GM23338 (cell line): ENCODE measurements at regions not wholly inside any gene's neighbourhood (a gene's known extent, or its start where the extent isn't known, plus 50 kb on each side); places are given as distances from the start of the nearest gene placed in this dataset.

ENCODE experiments used
- ATAC-seq: fragments of 200-7000 bp; cut with Tn5 transposase; 3 replicates; pipeline ENCODE4 v1.9.1; 2020
- DNase-seq: peaks from one replicate; pipeline ENCODE4 v3.0.0-alpha.2; 2015; ENCODE audit warnings: low spot score
- H2AFZ ChIP-seq: fragments of 200-600 bp; sonication (generic); 2 replicates; pipeline ENCODE4 v1.8.0; 2016; ENCODE audit warnings: antibody characterized with exemption, mild to moderate bottlenecking, moderate library complexity
- H3F3A ChIP-seq: fragments of 200-600 bp; sonication (generic); replicated peaks from 2 replicates; pipeline ENCODE4 v1.8.0; 2017; ENCODE audit warnings: antibody characterized with exemption, mixed run types, low read depth
- H3K27ac ChIP-seq: fragments of 200-600 bp; sonication (generic); 2 replicates; pipeline ENCODE4 v1.6.1; 2016; ENCODE audit warnings: low read depth
- H3K27me3 ChIP-seq: fragments of 200-600 bp; sonication (generic); 2 replicates; pipeline ENCODE4 v1.8.0; 2016; ENCODE audit warnings: mild to moderate bottlenecking, mixed run types, moderate library complexity; ENCODE audit not compliant: insufficient read depth
- H3K36me3 ChIP-seq: fragments of 200-600 bp; sonication (generic); 2 replicates; pipeline ENCODE4 v1.8.0; 2016; ENCODE audit warnings: mild to moderate bottlenecking; ENCODE audit not compliant: insufficient read depth
- H3K4me1 ChIP-seq: fragments of 200-600 bp; sonication (generic); 2 replicates; pipeline ENCODE4 v1.8.0; 2016; ENCODE audit warnings: mild to moderate bottlenecking, moderate library complexity; ENCODE audit not compliant: insufficient read depth
- H3K4me2 ChIP-seq: fragments of 200-600 bp; sonication (generic); 2 replicates; pipeline ENCODE4 v1.7.1; 2017; ENCODE audit warnings: mixed run types
- H3K4me3 ChIP-seq: fragments of 200-600 bp; sonication (generic); 2 replicates; pipeline ENCODE4 v1.6.1; 2016; ENCODE audit warnings: mixed run types
- H3K79me2 ChIP-seq: fragments of 200-600 bp; sonication (generic); replicated peaks from 2 replicates; pipeline ENCODE4 v1.8.0; 2017; ENCODE audit warnings: mild to moderate bottlenecking; ENCODE audit not compliant: insufficient read depth
- H3K9me2 ChIP-seq: fragments of 200-600 bp; sonication (generic); 2 replicates; pipeline ENCODE4 v1.8.0; 2017; ENCODE audit not compliant: insufficient read depth
- H4K20me1 ChIP-seq: fragments of 200-600 bp; sonication (generic); replicated peaks from 2 replicates; pipeline ENCODE4 v1.8.0; 2017; ENCODE audit warnings: mild to moderate bottlenecking; ENCODE audit not compliant: insufficient read depth
- H3K27ac Mint-ChIP-seq: 2 replicates; pipeline ENCODE4 v1.8.0; 2020; ENCODE audit warnings: inconsistent platforms, mild to moderate bottlenecking, moderate library complexity, mixed read lengths
- H3K27me3 Mint-ChIP-seq: 3 replicates; pipeline ENCODE4 v1.8.0; 2022; ENCODE audit warnings: low read depth, mild to moderate bottlenecking, moderate library complexity, mixed read lengths, inconsistent platforms; ENCODE audit not compliant: insufficient read depth, poor library complexity
- H3K36me3 Mint-ChIP-seq: 3 replicates; pipeline ENCODE4 v1.8.0; 2021; ENCODE audit warnings: low read depth, mild to moderate bottlenecking, inconsistent platforms, moderate library complexity, mixed read lengths
- H3K4me1 Mint-ChIP-seq: 3 replicates; pipeline ENCODE4 v1.8.0; 2020; ENCODE audit warnings: mild to moderate bottlenecking, inconsistent platforms, mixed read lengths
- H3K4me3 Mint-ChIP-seq: 3 replicates; pipeline ENCODE4 v1.8.0; 2021; ENCODE audit warnings: moderate library complexity, mild to moderate bottlenecking, inconsistent platforms, mixed read lengths
- H3K9me3 Mint-ChIP-seq: 3 replicates; pipeline ENCODE4 v1.8.0; 2020; ENCODE audit warnings: moderate library complexity, mild to moderate bottlenecking, inconsistent platforms, mixed read lengths
- CREB1 ChIP-seq: fragments of 250-450 bp; sonication (Bioruptor Pico); IDR thresholded peaks from 2 replicates; pipeline ENCODE4 v1.5.0; 2020; ENCODE audit warnings: low read depth, mild to moderate bottlenecking, moderate library complexity
- JUNB ChIP-seq: IDR thresholded peaks from one replicate; pipeline ENCODE4 v1.6.1; 2016; ENCODE audit warnings: antibody characterized with exemption; ENCODE audit not compliant: unreplicated experiment
- NANOG ChIP-seq: IDR thresholded peaks from 2 replicates; pipeline ENCODE4 v1.6.1; 2016; ENCODE audit warnings: antibody characterized with exemption, borderline replicate concordance
- STAT1 ChIP-seq: IDR thresholded peaks from one replicate; pipeline ENCODE4 v1.6.1; 2016; ENCODE audit warnings: antibody characterized with exemption; ENCODE audit not compliant: unreplicated experiment
- ZNF114 ChIP-seq: fragments of 250-450 bp; sonication (Bioruptor Pico); IDR thresholded peaks from 2 replicates; pipeline ENCODE4 v1.5.0; 2020; ENCODE audit warnings: mild to moderate bottlenecking, moderate library complexity
- ZNF331 ChIP-seq: fragments of 250-450 bp; sonication (Bioruptor Pico); IDR thresholded peaks from 2 replicates; pipeline ENCODE4 v1.5.0; 2020; ENCODE audit warnings: low read depth, mild to moderate bottlenecking, moderate library complexity
- TF ChIP-seq, protein P1 (sequence below), 2 experiments: fragments of 200-600 bp in 1 of 2; sonication (generic) in 1 of 2; conservative IDR thresholded peaks; 2 replicates each; pipeline versions ENCODE4 v1.5.1 to v1.6.1; 2016 to 2017; ENCODE audit warnings: antibody characterized with exemption in 2 of 2, low read depth in 2 of 2, mild to moderate bottlenecking in 2 of 2, moderate library complexity in 1 of 2
- TF ChIP-seq, protein P2 (sequence below): IDR thresholded peaks from one replicate; pipeline ENCODE4 v1.6.1; 2018; ENCODE audit warnings: antibody characterized with exemption; ENCODE audit not compliant: unreplicated experiment
- TF ChIP-seq, protein P3 (sequence below): IDR thresholded peaks from 2 replicates; pipeline ENCODE4 v1.6.1; 2016; ENCODE audit warnings: antibody characterized with exemption

DNA sequence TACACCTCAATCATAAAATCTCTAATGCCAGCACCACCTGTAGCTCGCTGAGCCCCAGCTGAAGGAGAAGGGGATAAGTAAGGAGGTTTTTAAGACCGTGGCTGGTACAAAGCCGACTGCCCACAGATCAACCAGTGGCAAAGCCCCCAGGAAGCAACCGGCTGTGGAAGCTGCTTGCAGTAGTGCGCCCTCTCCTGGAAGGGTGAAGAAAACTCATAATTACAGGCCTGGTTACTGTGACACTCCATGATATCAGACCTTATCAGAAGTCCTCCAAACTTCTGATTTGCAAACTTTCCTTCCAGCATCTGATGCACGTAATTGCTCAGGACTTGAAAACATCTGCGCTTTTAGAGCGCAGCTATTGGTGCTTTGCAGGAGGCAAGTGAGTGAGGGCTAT is 63.1 kb upstream of the MCTP2 start:
- Histone ChIP-seq H2AFZ (no peak overlapping the region), H3K9me2 (no peaks in the 10 kb centered on the region), H4K20me1 (no peaks in the 10 kb centered on the region), H3K4me1 (no peaks in the 10 kb centered on the region), H3K79me2 (no peaks in the 10 kb centered on the region), H3K4me3 (no peak overlapping the region), H3K4me2 (no peak overlapping the region), H3K27me3 (no peaks in the 10 kb centered on the region), H3F3A (no peaks in the 10 kb centered on the region), H3K27ac (no peak overlapping the region), H3K36me3 (no peaks in the 10 kb centered on the region)
- Mint-ChIP-seq H3K4me3 (no peak overlapping the region), H3K27ac (no peak overlapping the region), H3K27me3 (no peaks in the 10 kb centered on the region), H3K9me3 (no peaks in the 10 kb centered on the region), H3K4me1 (peaks cover 3% of the 10 kb centered on the region; the same call in 1 of the 3 replicates), H3K36me3 (no peaks in the 10 kb centered on the region)
- ATAC-seq (0 out of 3 replicates have a peak, but pooled peaks have one; percentile 37), DNase-seq (peak; percentile 70)
- no peak for TF ChIP-seq ZNF114 (CRISPR knock-in tag)
- TF ChIP-seq, protein P1, sequence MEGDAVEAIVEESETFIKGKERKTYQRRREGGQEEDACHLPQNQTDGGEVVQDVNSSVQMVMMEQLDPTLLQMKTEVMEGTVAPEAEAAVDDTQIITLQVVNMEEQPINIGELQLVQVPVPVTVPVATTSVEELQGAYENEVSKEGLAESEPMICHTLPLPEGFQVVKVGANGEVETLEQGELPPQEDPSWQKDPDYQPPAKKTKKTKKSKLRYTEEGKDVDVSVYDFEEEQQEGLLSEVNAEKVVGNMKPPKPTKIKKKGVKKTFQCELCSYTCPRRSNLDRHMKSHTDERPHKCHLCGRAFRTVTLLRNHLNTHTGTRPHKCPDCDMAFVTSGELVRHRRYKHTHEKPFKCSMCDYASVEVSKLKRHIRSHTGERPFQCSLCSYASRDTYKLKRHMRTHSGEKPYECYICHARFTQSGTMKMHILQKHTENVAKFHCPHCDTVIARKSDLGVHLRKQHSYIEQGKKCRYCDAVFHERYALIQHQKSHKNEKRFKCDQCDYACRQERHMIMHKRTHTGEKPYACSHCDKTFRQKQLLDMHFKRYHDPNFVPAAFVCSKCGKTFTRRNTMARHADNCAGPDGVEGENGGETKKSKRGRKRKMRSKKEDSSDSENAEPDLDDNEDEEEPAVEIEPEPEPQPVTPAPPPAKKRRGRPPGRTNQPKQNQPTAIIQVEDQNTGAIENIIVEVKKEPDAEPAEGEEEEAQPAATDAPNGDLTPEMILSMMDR (conservative IDR thresholded peaks at IDR 0.05; ENCODE audit: low read depth in 2 of 2) = peak; percentile 78 to 81

DNA sequence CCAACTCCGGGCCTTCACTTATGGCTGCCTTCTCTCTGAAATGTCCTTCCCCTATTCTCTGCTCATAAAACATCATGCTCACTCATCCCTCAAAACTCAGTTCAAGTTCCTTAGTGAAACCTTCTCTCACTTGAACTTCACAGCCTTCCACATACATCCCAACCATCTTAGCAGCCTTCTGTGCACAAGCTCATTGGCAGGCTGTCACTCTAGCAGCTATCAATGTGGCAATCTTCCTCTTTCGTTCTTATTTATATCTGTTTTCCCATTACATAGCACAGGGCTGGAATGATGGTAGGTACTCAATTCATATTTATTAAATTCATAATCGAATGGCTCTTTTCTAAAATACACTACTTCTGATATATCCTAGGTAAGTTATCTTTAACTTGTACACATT is 66.4 kb upstream of the MCTP2 start:
- no peaks in the 10 kb centered on the region for H3K79me2 ChIP-seq
- Mint-ChIP-seq H3K9me3 (no peaks in the 10 kb centered on the region), H3K4me1 (peaks cover 3% of the 10 kb centered on the region; the same call in 1 of the 3 replicates), H3K4me3 (no peak overlapping the region), H3K36me3 (no peaks in the 10 kb centered on the region), H3K27me3 (no peaks in the 10 kb centered on the region), H3K27ac (no peak overlapping the region)
- H3K36me3 ChIP-seq = no peaks in the 10 kb centered on the region
- ATAC-seq (no peak), DNase-seq (no peak)
- H3F3A ChIP-seq = no peaks in the 10 kb centered on the region
- H3K4me2 ChIP-seq = no peak overlapping the region
- no peaks in the 10 kb centered on the region for H3K27me3 ChIP-seq
- H3K9me2 ChIP-seq = no peaks in the 10 kb centered on the region
- TF ChIP-seq, protein P2, sequence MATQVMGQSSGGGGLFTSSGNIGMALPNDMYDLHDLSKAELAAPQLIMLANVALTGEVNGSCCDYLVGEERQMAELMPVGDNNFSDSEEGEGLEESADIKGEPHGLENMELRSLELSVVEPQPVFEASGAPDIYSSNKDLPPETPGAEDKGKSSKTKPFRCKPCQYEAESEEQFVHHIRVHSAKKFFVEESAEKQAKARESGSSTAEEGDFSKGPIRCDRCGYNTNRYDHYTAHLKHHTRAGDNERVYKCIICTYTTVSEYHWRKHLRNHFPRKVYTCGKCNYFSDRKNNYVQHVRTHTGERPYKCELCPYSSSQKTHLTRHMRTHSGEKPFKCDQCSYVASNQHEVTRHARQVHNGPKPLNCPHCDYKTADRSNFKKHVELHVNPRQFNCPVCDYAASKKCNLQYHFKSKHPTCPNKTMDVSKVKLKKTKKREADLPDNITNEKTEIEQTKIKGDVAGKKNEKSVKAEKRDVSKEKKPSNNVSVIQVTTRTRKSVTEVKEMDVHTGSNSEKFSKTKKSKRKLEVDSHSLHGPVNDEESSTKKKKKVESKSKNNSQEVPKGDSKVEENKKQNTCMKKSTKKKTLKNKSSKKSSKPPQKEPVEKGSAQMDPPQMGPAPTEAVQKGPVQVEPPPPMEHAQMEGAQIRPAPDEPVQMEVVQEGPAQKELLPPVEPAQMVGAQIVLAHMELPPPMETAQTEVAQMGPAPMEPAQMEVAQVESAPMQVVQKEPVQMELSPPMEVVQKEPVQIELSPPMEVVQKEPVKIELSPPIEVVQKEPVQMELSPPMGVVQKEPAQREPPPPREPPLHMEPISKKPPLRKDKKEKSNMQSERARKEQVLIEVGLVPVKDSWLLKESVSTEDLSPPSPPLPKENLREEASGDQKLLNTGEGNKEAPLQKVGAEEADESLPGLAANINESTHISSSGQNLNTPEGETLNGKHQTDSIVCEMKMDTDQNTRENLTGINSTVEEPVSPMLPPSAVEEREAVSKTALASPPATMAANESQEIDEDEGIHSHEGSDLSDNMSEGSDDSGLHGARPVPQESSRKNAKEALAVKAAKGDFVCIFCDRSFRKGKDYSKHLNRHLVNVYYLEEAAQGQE = no peak
- no peak for TF ChIP-seq JUNB
- no peak for TF ChIP-seq ZNF331 (CRISPR knock-in tag)
- TF ChIP-seq CREB1 (CRISPR knock-in tag) = no peak
- TF ChIP-seq, protein P3, sequence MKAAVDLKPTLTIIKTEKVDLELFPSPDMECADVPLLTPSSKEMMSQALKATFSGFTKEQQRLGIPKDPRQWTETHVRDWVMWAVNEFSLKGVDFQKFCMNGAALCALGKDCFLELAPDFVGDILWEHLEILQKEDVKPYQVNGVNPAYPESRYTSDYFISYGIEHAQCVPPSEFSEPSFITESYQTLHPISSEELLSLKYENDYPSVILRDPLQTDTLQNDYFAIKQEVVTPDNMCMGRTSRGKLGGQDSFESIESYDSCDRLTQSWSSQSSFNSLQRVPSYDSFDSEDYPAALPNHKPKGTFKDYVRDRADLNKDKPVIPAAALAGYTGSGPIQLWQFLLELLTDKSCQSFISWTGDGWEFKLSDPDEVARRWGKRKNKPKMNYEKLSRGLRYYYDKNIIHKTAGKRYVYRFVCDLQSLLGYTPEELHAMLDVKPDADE = no peak
- TF ChIP-seq ZNF114 (CRISPR knock-in tag) = no peak
- no peak for TF ChIP-seq NANOG
- TF ChIP-seq STAT1 = no peak
- H2AFZ ChIP-seq = no peak overlapping the region
- no peak overlapping the region for H3K27ac ChIP-seq
- H4K20me1 ChIP-seq = no peaks in the 10 kb centered on the region
- no peak overlapping the region for H3K4me3 ChIP-seq
- H3K4me1 ChIP-seq = no peaks in the 10 kb centered on the region
